A549 (cell line): ENCODE measurements at regions not wholly inside any gene's neighbourhood (a gene's known extent, or its start where the extent isn't known, plus 50 kb on each side); places are given as distances from the start of the nearest gene placed in this dataset.

Experiments used
- ATAC-seq, 2 experiments: fragments of 200-7000 bp in 1 of 2; fragments of >200 bp in 1 of 2; cut with Nextera tagmentation in 1 of 2; cut with Tn5 transposase in 1 of 2; 3 replicates each; pipeline versions ENCODE4 v1.8.0 to v1.9.1; 2018 to 2020; ENCODE audit warnings: mild to moderate bottlenecking in 1 of 2, moderate library complexity in 1 of 2
- CTCF ChIA-PET: fragments of 300-600 bp; sonication (Branson Sonifier 250); formaldehyde crosslinking; extraction: SDS; loops from one replicate; lab custom pipeline; 2021; ENCODE audit warnings: antibody characterized with exemption, inconsistent platforms; lab: Yijun Ruan, JAX
- POLR2A ChIA-PET: fragments of 350-600 bp; formaldehyde crosslinking; extraction: SDS; loops from one replicate; lab custom pipeline; 2021; ENCODE audit warnings: antibody characterized with exemption, inconsistent platforms; lab: Yijun Ruan, JAX
- DNase-seq, 2 experiments: peaks; one replicate each; pipeline versions ENCODE4 v3.0.0 to v3.0.0-alpha.2; 2011 to 2016; ENCODE audit warnings: low read depth in 1 of 2, low spot score in 1 of 2
- FAIRE-seq: peaks from 2 replicates; lab custom pipeline; 2011; peaks lifted over from hg19 to GRCh38; lab: Jason Lieb, UNC
- H3K27ac ChIP-seq, 2 experiments: fragments of >200 bp; sonication (Bioruptor Twin); formaldehyde crosslinking; 3 replicates each; pipeline ENCODE4 v1.5.1; 2016 to 2017
- H3K4me1 ChIP-seq: fragments of >200 bp; sonication (Bioruptor Twin); formaldehyde crosslinking; 3 replicates; pipeline ENCODE4 v1.6.1; 2016
- H3K4me2 ChIP-seq: fragments of >200 bp; sonication (Bioruptor Twin); formaldehyde crosslinking; 3 replicates; pipeline ENCODE4 v1.6.1; 2016
- H3K4me3 ChIP-seq: fragments of >200 bp; sonication (Bioruptor Twin); formaldehyde crosslinking; 3 replicates; pipeline ENCODE4 v1.5.1; 2016
- H3K9me3 ChIP-seq: fragments of >200 bp; sonication (Bioruptor Twin); formaldehyde crosslinking; 3 replicates; pipeline ENCODE4 v1.6.1; 2016
- CBX8 ChIP-seq: fragments of 200-600 bp; sonication (generic); IDR thresholded peaks from 2 replicates; pipeline ENCODE4 v1.6.1; 2016
- E2F6 ChIP-seq: IDR thresholded peaks from 2 replicates; pipeline ENCODE4 v1.6.1; 2012; ENCODE audit warnings: low read depth, borderline replicate concordance
- EP300 ChIP-seq, 2 experiments: fragments of >200 bp; sonication (Bioruptor Twin); formaldehyde crosslinking; IDR thresholded peaks; 2 replicates in 1 of 2; 3 replicates in 1 of 2; pipeline ENCODE4 v1.6.1; 2016 to 2017
- FOSB ChIP-seq: fragments of 250-450 bp; sonication (Bioruptor Pico); IDR thresholded peaks from 2 replicates; pipeline ENCODE4 v1.5.0; 2020; ENCODE audit warnings: mild to moderate bottlenecking, moderate library complexity
- FOXS1 ChIP-seq: fragments of 250-450 bp; sonication (Bioruptor Pico); IDR thresholded peaks from 2 replicates; pipeline ENCODE4 v1.5.0; 2020; ENCODE audit warnings: mild to moderate bottlenecking, moderate library complexity
- GATA3 ChIP-seq: IDR thresholded peaks from 2 replicates; pipeline ENCODE4 v1.6.1; 2012; ENCODE audit warnings: borderline replicate concordance
- HEYL ChIP-seq: fragments of 250-450 bp; sonication (Bioruptor Pico); IDR thresholded peaks from 2 replicates; pipeline ENCODE4 v1.8.0; 2021; ENCODE audit warnings: mild to moderate bottlenecking, moderate library complexity
- HMGXB4 ChIP-seq: fragments of 250-450 bp; sonication (Bioruptor Pico); IDR thresholded peaks from 2 replicates; pipeline ENCODE4 v1.5.0; 2021; ENCODE audit warnings: mild to moderate bottlenecking, moderate library complexity, borderline replicate concordance
- JUNB ChIP-seq: fragments of >200 bp; sonication (Bioruptor Twin); formaldehyde crosslinking; IDR thresholded peaks from 2 replicates; pipeline ENCODE4 v1.6.1; 2016
- KDM1A ChIP-seq: fragments of 200-600 bp; sonication (generic); IDR thresholded peaks from 2 replicates; pipeline ENCODE4 v1.6.1; 2016; ENCODE audit warnings: low read depth, mild to moderate bottlenecking
- MAFK ChIP-seq: fragments of 450-650 bp; IDR thresholded peaks from 2 replicates; pipeline ENCODE4 v1.6.1; 2014; ENCODE audit not compliant: partially characterized antibody
- NPAS2 ChIP-seq: fragments of 250-450 bp; sonication (Bioruptor Pico); IDR thresholded peaks from 2 replicates; pipeline ENCODE4 v1.8.0; 2022; ENCODE audit warnings: mild to moderate bottlenecking, moderate library complexity, borderline replicate concordance
- NR3C1 ChIP-seq: fragments of >200 bp; sonication (Bioruptor Twin); formaldehyde crosslinking; IDR thresholded peaks from 3 replicates; pipeline ENCODE4 v1.6.1; 2017
- RAD21 ChIP-seq, 2 experiments: fragments of >200 bp in 1 of 2; sonication (Bioruptor Twin) in 1 of 2; formaldehyde crosslinking in 1 of 2; IDR thresholded peaks in 1 of 2; conservative IDR thresholded peaks in 1 of 2; 2 replicates in 1 of 2; 3 replicates in 1 of 2; pipeline ENCODE4 v1.6.1; 2012 to 2018; ENCODE audit warnings: inconsistent platforms in 1 of 2
- RARB ChIP-seq: fragments of 250-450 bp; sonication (Bioruptor Pico); IDR thresholded peaks from 2 replicates; pipeline ENCODE4 v1.8.0; 2021; ENCODE audit warnings: mild to moderate bottlenecking, moderate library complexity
- REST ChIP-seq: fragments of 200-600 bp; sonication (generic); IDR thresholded peaks from 2 replicates; pipeline ENCODE4 v1.6.1; 2016; ENCODE audit warnings: antibody characterized with exemption, mild to moderate bottlenecking, moderate library complexity
- RFX5 ChIP-seq: fragments of 450-650 bp; IDR thresholded peaks from 2 replicates; pipeline ENCODE4 v1.7.1; 2014; ENCODE audit warnings: antibody characterized with exemption, mild to moderate bottlenecking, moderate library complexity
- RNF2 ChIP-seq: fragments of 200-600 bp; sonication (generic); IDR thresholded peaks from 2 replicates; pipeline ENCODE4 v1.6.1; 2016; ENCODE audit warnings: low read depth, mild to moderate bottlenecking, antibody characterized with exemption, moderate library complexity, borderline replicate concordance
- SMC3 ChIP-seq: fragments of >200 bp; sonication (Bioruptor Twin); formaldehyde crosslinking; IDR thresholded peaks from 3 replicates; pipeline ENCODE4 v1.6.1; 2018; ENCODE audit warnings: inconsistent platforms
- SREBF2 ChIP-seq: fragments of 450-650 bp; IDR thresholded peaks from 2 replicates; pipeline ENCODE4 v1.6.1; 2014; ENCODE audit warnings: mild to moderate bottlenecking, moderate library complexity
- TFCP2L1 ChIP-seq: fragments of 250-450 bp; sonication (Bioruptor Pico); IDR thresholded peaks from 2 replicates; pipeline ENCODE4 v1.5.0; 2021; ENCODE audit warnings: mild to moderate bottlenecking
- TP53 ChIP-seq: fragments of 250-450 bp; sonication (Bioruptor Pico); IDR thresholded peaks from 2 replicates; pipeline ENCODE4 v1.5.0; 2021; ENCODE audit warnings: mild to moderate bottlenecking, moderate library complexity
- ZC3H11A ChIP-seq: fragments of 450-650 bp; IDR thresholded peaks from 2 replicates; pipeline ENCODE4 v1.6.1; 2014; ENCODE audit warnings: antibody characterized with exemption, mild to moderate bottlenecking
- ZFP36 ChIP-seq: fragments of 450-650 bp; IDR thresholded peaks from 2 replicates; pipeline ENCODE4 v1.6.1; 2014; ENCODE audit warnings: borderline replicate concordance; ENCODE audit not compliant: partially characterized antibody
- whole genome bisulfite sequencing: methylation state at CpG from one replicate; pipeline ENCODE4 v1.1.6; 2017; ENCODE audit errors: missing lambda C conversion rate; 5-methylcytosine and 5-hydroxymethylcytosine counted together

GRCh38 chr20:59469267-59470252 lies 134.8 kb upstream of the PHACTR3 start:
- ATAC-seq (no peak), FAIRE-seq (no peak), DNase-seq (no peak)
- H3K4me3 ChIP-seq: no peak overlapping the region
- H3K27ac ChIP-seq: no peak overlapping the region
- ChIA-PET POLR2A (no interaction called here), CTCF (interaction anchor here (0.8 to 1.8 kb wide), 3 partner anchors 13 to 66 kb away, joined by 3 to 4 read pairs (median 3); no protein-coding TSS in a partner anchor)
- no peaks in the 10 kb centered on the region; the same call in 2 of the 3 replicates for H3K9me3 ChIP-seq
- WGBS: 79% methylated on average over 30 of the region's 34 CpGs
- no peaks in the 10 kb centered on the region for H3K4me1 ChIP-seq
- TF ChIP-seq REST (no peak), RNF2 (no peak), NR3C1 (no peak), SREBF2 (no peak), ZFP36 (no peak), FOSB (CRISPR knock-in tag) (no peak), RFX5 (no peak), CBX8 (no peak), MAFK (no peak), TFCP2L1 (no peak), NPAS2 (CRISPR knock-in tag) (no peak), E2F6 (no peak), GATA3 (no peak), RARB (no peak), SMC3 (no peak), TP53 (no peak), RAD21 (conservative IDR thresholded peaks at IDR 0.05 in 1 of 2, IDR thresholded peaks at IDR 0.05 in 1 of 2) (no peak), JUNB (no peak)
- H3K4me2 ChIP-seq: no peak overlapping the region

GRCh38 chr20:59470521-59470920 lies 133.8 kb upstream of the PHACTR3 start:
- Histone ChIP-seq H3K4me1 (no peaks in the 10 kb centered on the region), H3K27ac (no peak overlapping the region), H3K4me3 (no peak overlapping the region), H3K4me2 (no peak overlapping the region), H3K9me3 (no peaks in the 10 kb centered on the region; the same call in 2 of the 3 replicates)
- ChIA-PET POLR2A (no interaction called here), CTCF (interaction anchor here (1.2 kb wide), 1 partner anchor 67 kb away, joined by 3 read pairs; no protein-coding TSS in a partner anchor)
- no peak for DNase-seq
- no peak for FAIRE-seq
- TF ChIP-seq EP300 (IDR thresholded peaks at IDR 0.05): no peak
- no peak for TF ChIP-seq FOSB (CRISPR knock-in tag)
- TF ChIP-seq HMGXB4 (CRISPR knock-in tag): no peak
- TF ChIP-seq TP53: no peak
- no peak for TF ChIP-seq ZC3H11A
- no peak for TF ChIP-seq RFX5
- no peak for TF ChIP-seq GATA3
- TF ChIP-seq KDM1A: no peak
- TF ChIP-seq FOXS1: no peak
- no peak for TF ChIP-seq JUNB
- no peak for TF ChIP-seq HEYL (CRISPR knock-in tag)
- 68% methylated on average over 19 of the region's 20 CpGs for WGBS
- no peak for ATAC-seq
